HepG2 (cell line): ENCODE measurements at regions not wholly inside any gene's neighbourhood (a gene's known extent, or its start where the extent isn't known, plus 50 kb on each side); places are given as distances from the start of the nearest gene placed in this dataset.

ENCODE experiments used
- ATAC-seq: fragments of 200-7000 bp; cut with Tn5 transposase; 3 replicates; pipeline ENCODE4 v1.9.1; 2020; ENCODE audit warnings: mild to moderate bottlenecking, moderate library complexity
- BruUV-seq: library from RNA; stranded (reverse); fragments of 400-500 nt; replicated peaks from 2 replicates; lab custom pipeline; 2021; lab: Mats Ljungman, UMichigan
- CTCF ChIA-PET: fragments of 300-600 bp; formaldehyde crosslinking; extraction: SDS; loops from one replicate; lab custom pipeline; 2021; ENCODE audit warnings: low total read pairs, inconsistent platforms, low intra/inter-chr PET ratio; lab: Yijun Ruan, JAX
- POLR2A ChIA-PET: fragments of 350-600 bp; sonication (Branson Sonifier 250); formaldehyde crosslinking; loops from one replicate; lab custom pipeline; 2020; ENCODE audit warnings: antibody characterized with exemption, inconsistent platforms; lab: Yijun Ruan, JAX
- DNase-seq: peaks from one replicate; pipeline ENCODE4 v3.0.0-alpha.2; 2015; ENCODE audit warnings: low spot score
- FAIRE-seq: peaks from 3 replicates; lab custom pipeline; 2011; peaks lifted over from hg19 to GRCh38; lab: Jason Lieb, UNC
- H2AFZ ChIP-seq: one replicate; pipeline ENCODE4 v1.6.1; 2011; ENCODE audit warnings: low read length, inconsistent platforms
- H3K27ac ChIP-seq: fragments of 300-600 bp; 3 replicates; pipeline ENCODE4 v1.8.0; 2011; ENCODE audit warnings: mixed run types, mild to moderate bottlenecking, mixed read lengths, low read length, inconsistent platforms; ENCODE audit not compliant: insufficient read depth; ENCODE audit errors: extremely low read length
- H3K27me3 ChIP-seq, 2 experiments: fragments of 200-600 bp in 1 of 2; 2 replicates in 1 of 2; 3 replicates in 1 of 2; pipeline versions ENCODE4 v1.6.0 to v1.8.0; 2011; ENCODE audit warnings: low read length in 2 of 2, mild to moderate bottlenecking in 2 of 2, moderate library complexity in 2 of 2, inconsistent platforms in 1 of 2; ENCODE audit not compliant: insufficient read depth in 2 of 2, control insufficient read depth in 1 of 2
- H3K36me3 ChIP-seq, 2 experiments: fragments of 200-600 bp in 1 of 2; replicated peaks in 1 of 2; 2 replicates in 1 of 2; 3 replicates in 1 of 2; pipeline versions ENCODE4 v1.5.1 to v1.8.0; 2011; ENCODE audit warnings: low read length in 2 of 2, inconsistent platforms in 1 of 2; ENCODE audit not compliant: insufficient read depth in 2 of 2, control insufficient read depth in 1 of 2
- H3K4me1 ChIP-seq: 2 replicates; pipeline ENCODE4 v1.5.1; 2012; ENCODE audit warnings: low read length, inconsistent platforms; ENCODE audit not compliant: insufficient read depth
- H3K4me2 ChIP-seq: 2 replicates; pipeline ENCODE4 v1.6.0; 2011; ENCODE audit warnings: low read depth, low read length, inconsistent platforms
- H3K4me3 ChIP-seq, 3 experiments: fragments of 200-600 bp in 1 of 3; sonication (generic), shearing (Covaris generic) in 1 of 3; replicated peaks in 1 of 3; 2 replicates each; pipeline ENCODE4 v1.5.1; 2011 to 2016; ENCODE audit warnings: low read length in 3 of 3, inconsistent platforms in 2 of 3, low read depth in 2 of 3, mild to moderate bottlenecking in 2 of 3, control low read depth in 1 of 3, mixed read lengths in 1 of 3; ENCODE audit not compliant: insufficient read depth in 1 of 3
- H3K79me2 ChIP-seq: one replicate; pipeline ENCODE4 v1.6.1; 2011; ENCODE audit warnings: low read length, inconsistent platforms; ENCODE audit not compliant: insufficient read depth
- H3K9ac ChIP-seq: 2 replicates; pipeline ENCODE4 v1.6.0; 2011; ENCODE audit warnings: mild to moderate bottlenecking, low read depth, low read length, inconsistent platforms; ENCODE audit not compliant: insufficient read depth
- H3K9me3 ChIP-seq: 2 replicates; pipeline ENCODE4 v1.5.1; 2012; ENCODE audit warnings: mild to moderate bottlenecking, low read length
- H4K20me1 ChIP-seq: 2 replicates; pipeline ENCODE4 v1.6.0; 2011; ENCODE audit warnings: inconsistent platforms, mild to moderate bottlenecking, low read length, moderate library complexity; ENCODE audit not compliant: insufficient read depth
- KDM6A ChIP-seq: IDR thresholded peaks from 2 replicates; pipeline ENCODE4 v1.6.1; 2016; ENCODE audit warnings: low read depth
- PAF1 ChIP-seq: IDR thresholded peaks from 2 replicates; pipeline ENCODE4 v1.6.1; 2016; ENCODE audit warnings: missing genetic modification reagents, missing compliant biosample characterization
- RELA ChIP-seq: sonication (generic); formaldehyde crosslinking; IDR thresholded peaks from 2 replicates; pipeline ENCODE4 v1.4.0; 2020; ENCODE audit warnings: missing genetic modification reagents
- XBP1 ChIP-seq: sonication (generic); formaldehyde crosslinking; IDR thresholded peaks from 2 replicates; pipeline ENCODE4 v1.5.0; 2020; ENCODE audit warnings: missing genetic modification reagents
- ZFP41 ChIP-seq: sonication (generic); formaldehyde crosslinking; IDR thresholded peaks from 2 replicates; pipeline ENCODE4 v1.4.0; 2020; ENCODE audit warnings: mild to moderate bottlenecking, missing genetic modification reagents, borderline replicate concordance
- ZFP90 ChIP-seq: sonication (generic); formaldehyde crosslinking; IDR thresholded peaks from 2 replicates; pipeline ENCODE4 v1.8.0; 2022; ENCODE audit warnings: missing genetic modification reagents, mild to moderate bottlenecking, inconsistent platforms, borderline replicate concordance
- ZNF878 ChIP-seq: sonication (generic); formaldehyde crosslinking; IDR thresholded peaks from 2 replicates; pipeline ENCODE4 v1.8.1; 2023; ENCODE audit warnings: mild to moderate bottlenecking, missing genetic modification reagents, moderate library complexity
- whole genome bisulfite sequencing: methylation state at CpG from one replicate; pipeline ENCODE4 v1.1.6; 2017; ENCODE audit warnings: low lambda C conversion rate; 5-methylcytosine and 5-hydroxymethylcytosine counted together
- in situ Hi-C: cut with HindIII; loops from 2 replicates; pipeline ENCODE4 v1.10.0; 2017; ENCODE audit warnings: low pct_unique_long_range_greater_than_20kb; ENCODE audit not compliant: extremely low pct_ligation_motif_present
- intact Hi-C: fragments of 100-400 bp; cut with micrococcal nuclease; formaldehyde crosslinking; loops from one replicate; pipeline ENCODE4 v1.10.0; 2022; ENCODE audit not compliant: unreplicated experiment
- TF ChIP-seq, protein P1 (sequence below): sonication (generic); formaldehyde crosslinking; IDR thresholded peaks from 2 replicates; pipeline ENCODE4 v1.5.1; 2020; ENCODE audit warnings: mild to moderate bottlenecking, missing genetic modification reagents, moderate library complexity
- TF ChIP-seq, protein P2 (sequence below): sonication (generic); formaldehyde crosslinking; IDR thresholded peaks from 2 replicates; pipeline ENCODE4 v1.8.1; 2022; ENCODE audit warnings: low read depth, mild to moderate bottlenecking, missing genetic modification reagents
- TF ChIP-seq, protein P3 (sequence below): sonication (generic); formaldehyde crosslinking; IDR thresholded peaks from 2 replicates; pipeline ENCODE4 v1.4.0; 2020; ENCODE audit warnings: missing genetic modification reagents

DNA sequence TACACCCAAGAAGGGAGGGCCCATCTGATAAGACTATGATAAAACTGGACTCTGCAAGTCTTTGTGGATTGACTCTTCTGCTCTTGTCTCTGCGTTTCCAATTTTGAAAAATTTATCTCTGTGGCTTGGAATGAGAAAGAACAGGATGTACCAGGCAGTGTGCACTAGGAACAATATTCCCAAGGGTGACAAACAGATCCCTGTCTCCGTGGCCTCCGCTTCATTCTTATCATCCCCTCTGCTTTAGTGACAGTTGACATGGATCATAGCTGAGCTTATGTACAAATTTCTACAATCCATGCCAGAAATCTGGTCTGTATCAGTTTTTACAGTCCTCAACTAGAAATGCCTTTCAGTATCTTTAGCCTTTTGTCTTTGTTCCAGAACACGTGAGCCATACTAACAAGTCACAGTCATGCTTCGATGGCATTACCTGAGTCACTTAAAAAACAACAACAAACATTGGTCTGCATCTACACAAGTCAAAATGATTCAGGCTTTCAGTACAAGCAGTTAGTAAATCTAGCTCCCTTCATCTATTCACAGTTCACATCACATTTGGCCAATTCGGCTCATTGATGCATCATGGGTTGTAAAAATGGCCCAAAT, 393.6 kb upstream of the CELF2 start:
- FAIRE-seq (no peak), DNase-seq (no peak), ATAC-seq (no peak)
- Histone ChIP-seq H3K4me2 (no peak overlapping the region), H3K9ac (no peak overlapping the region), H3K9me3 (peaks cover 37% of the 10 kb centered on the region), H4K20me1 (no peaks in the 10 kb centered on the region), H3K27ac (no peak overlapping the region), H3K79me2 (no peaks in the 10 kb centered on the region), H2AFZ (no peak overlapping the region), H3K4me1 (no peaks in the 10 kb centered on the region), H3K4me3 (no peak overlapping the region), H3K27me3 (no peaks in the 10 kb centered on the region), H3K36me3 (no peaks in the 10 kb centered on the region)
- WGBS: 12% methylated on average over 6 of the region's 6 CpGs
- ChIA-PET POLR2A (no interaction called here), CTCF (no interaction called here)
- in situ Hi-C loops (no loop called here), intact Hi-C loops (no loop called here)
- BruUV-seq: no TSS peak
- TF ChIP-seq RELA (CRISPR knock-in tag) (no peak), XBP1 (no peak), ZNF878 (no peak), KDM6A (CRISPR knock-in tag) (no peak), ZFP90 (no peak), PAF1 (CRISPR knock-in tag) (no peak), ZFP41 (CRISPR knock-in tag) (no peak)
- TF ChIP-seq, protein P1, sequence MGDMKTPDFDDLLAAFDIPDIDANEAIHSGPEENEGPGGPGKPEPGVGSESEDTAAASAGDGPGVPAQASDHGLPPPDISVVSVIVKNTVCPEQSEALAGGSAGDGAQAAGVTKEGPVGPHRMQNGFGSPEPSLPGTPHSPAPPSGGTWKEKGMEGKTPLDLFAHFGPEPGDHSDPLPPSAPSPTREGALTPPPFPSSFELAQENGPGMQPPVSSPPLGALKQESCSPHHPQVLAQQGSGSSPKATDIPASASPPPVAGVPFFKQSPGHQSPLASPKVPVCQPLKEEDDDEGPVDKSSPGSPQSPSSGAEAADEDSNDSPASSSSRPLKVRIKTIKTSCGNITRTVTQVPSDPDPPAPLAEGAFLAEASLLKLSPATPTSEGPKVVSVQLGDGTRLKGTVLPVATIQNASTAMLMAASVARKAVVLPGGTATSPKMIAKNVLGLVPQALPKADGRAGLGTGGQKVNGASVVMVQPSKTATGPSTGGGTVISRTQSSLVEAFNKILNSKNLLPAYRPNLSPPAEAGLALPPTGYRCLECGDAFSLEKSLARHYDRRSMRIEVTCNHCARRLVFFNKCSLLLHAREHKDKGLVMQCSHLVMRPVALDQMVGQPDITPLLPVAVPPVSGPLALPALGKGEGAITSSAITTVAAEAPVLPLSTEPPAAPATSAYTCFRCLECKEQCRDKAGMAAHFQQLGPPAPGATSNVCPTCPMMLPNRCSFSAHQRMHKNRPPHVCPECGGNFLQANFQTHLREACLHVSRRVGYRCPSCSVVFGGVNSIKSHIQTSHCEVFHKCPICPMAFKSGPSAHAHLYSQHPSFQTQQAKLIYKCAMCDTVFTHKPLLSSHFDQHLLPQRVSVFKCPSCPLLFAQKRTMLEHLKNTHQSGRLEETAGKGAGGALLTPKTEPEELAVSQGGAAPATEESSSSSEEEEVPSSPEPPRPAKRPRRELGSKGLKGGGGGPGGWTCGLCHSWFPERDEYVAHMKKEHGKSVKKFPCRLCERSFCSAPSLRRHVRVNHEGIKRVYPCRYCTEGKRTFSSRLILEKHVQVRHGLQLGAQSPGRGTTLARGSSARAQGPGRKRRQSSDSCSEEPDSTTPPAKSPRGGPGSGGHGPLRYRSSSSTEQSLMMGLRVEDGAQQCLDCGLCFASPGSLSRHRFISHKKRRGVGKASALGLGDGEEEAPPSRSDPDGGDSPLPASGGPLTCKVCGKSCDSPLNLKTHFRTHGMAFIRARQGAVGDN (CRISPR knock-in tag): no peak
- TF ChIP-seq, protein P2, sequence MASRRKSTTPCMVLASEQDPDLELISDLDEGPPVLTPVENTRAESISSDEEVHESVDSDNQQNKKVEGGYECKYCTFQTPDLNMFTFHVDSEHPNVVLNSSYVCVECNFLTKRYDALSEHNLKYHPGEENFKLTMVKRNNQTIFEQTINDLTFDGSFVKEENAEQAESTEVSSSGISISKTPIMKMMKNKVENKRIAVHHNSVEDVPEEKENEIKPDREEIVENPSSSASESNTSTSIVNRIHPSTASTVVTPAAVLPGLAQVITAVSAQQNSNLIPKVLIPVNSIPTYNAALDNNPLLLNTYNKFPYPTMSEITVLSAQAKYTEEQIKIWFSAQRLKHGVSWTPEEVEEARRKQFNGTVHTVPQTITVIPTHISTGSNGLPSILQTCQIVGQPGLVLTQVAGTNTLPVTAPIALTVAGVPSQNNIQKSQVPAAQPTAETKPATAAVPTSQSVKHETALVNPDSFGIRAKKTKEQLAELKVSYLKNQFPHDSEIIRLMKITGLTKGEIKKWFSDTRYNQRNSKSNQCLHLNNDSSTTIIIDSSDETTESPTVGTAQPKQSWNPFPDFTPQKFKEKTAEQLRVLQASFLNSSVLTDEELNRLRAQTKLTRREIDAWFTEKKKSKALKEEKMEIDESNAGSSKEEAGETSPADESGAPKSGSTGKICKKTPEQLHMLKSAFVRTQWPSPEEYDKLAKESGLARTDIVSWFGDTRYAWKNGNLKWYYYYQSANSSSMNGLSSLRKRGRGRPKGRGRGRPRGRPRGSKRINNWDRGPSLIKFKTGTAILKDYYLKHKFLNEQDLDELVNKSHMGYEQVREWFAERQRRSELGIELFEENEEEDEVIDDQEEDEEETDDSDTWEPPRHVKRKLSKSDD (CRISPR knock-in tag): no peak
- TF ChIP-seq, protein P3, sequence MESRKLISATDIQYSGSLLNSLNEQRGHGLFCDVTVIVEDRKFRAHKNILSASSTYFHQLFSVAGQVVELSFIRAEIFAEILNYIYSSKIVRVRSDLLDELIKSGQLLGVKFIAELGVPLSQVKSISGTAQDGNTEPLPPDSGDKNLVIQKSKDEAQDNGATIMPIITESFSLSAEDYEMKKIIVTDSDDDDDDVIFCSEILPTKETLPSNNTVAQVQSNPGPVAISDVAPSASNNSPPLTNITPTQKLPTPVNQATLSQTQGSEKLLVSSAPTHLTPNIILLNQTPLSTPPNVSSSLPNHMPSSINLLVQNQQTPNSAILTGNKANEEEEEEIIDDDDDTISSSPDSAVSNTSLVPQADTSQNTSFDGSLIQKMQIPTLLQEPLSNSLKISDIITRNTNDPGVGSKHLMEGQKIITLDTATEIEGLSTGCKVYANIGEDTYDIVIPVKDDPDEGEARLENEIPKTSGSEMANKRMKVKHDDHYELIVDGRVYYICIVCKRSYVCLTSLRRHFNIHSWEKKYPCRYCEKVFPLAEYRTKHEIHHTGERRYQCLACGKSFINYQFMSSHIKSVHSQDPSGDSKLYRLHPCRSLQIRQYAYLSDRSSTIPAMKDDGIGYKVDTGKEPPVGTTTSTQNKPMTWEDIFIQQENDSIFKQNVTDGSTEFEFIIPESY (CRISPR knock-in tag): no peak
